KOPT-K1 (cell line): ENCODE measurements at regions not wholly inside any gene's neighbourhood (a gene's known extent, or its start where the extent isn't known, plus 50 kb on each side); places are given as distances from the start of the nearest gene placed in this dataset.

Experiments
- H3K27ac ChIP-seq: fragments of 200-600 bp; sonication (generic); 2 replicates; pipeline ENCODE4 v1.5.1; 2016; ENCODE audit warnings: antibody characterized with exemption, mild to moderate bottlenecking, low read depth, low read length; ENCODE audit not compliant: poor library complexity, severe bottlenecking
- H3K36me3 ChIP-seq: fragments of 200-600 bp; sonication (generic); 2 replicates; pipeline ENCODE4 v1.5.1; 2017; ENCODE audit warnings: antibody characterized with exemption, mild to moderate bottlenecking, low read length, moderate library complexity; ENCODE audit not compliant: insufficient read depth
- H3K9me3 ChIP-seq: fragments of 200-600 bp; sonication (generic); 2 replicates; pipeline ENCODE4 v1.5.1; 2017; ENCODE audit warnings: antibody characterized with exemption, low read length, mild to moderate bottlenecking; ENCODE audit not compliant: insufficient read depth, poor library complexity, severe bottlenecking

- no peaks in the 10 kb centered on the region for H3K36me3 ChIP-seq
- H3K9me3 ChIP-seq, result no peaks in the 10 kb centered on the region
- no peak overlapping the region for H3K27ac ChIP-seq
Measured at GRCh38 chr9:107940616-107941595, 451.3 kb upstream of the KLF4 start.

GRCh38 chr9:107938801-107939386 lies 449.3 kb upstream of the KLF4 start:
- no peaks in the 10 kb centered on the region for H3K9me3 ChIP-seq
- H3K36me3 ChIP-seq, result no peaks in the 10 kb centered on the region
- no peak overlapping the region for H3K27ac ChIP-seq

GRCh38 chr9:107935931-107936330 lies 446.4 kb upstream of the KLF4 start:
- Histone ChIP-seq H3K9me3 (no peaks in the 10 kb centered on the region), H3K27ac (no peak overlapping the region), H3K36me3 (no peaks in the 10 kb centered on the region)

- Histone ChIP-seq H3K9me3 (no peaks in the 10 kb centered on the region), H3K27ac (no peak overlapping the region), H3K36me3 (no peaks in the 10 kb centered on the region)
Measured at GRCh38 chr9:107933516-107933915, 443.9 kb upstream of the KLF4 start.

- H3K9me3 ChIP-seq, result no peaks in the 10 kb centered on the region
- H3K36me3 ChIP-seq, result no peaks in the 10 kb centered on the region
- H3K27ac ChIP-seq, result no peak overlapping the region
Measured at GRCh38 chr9:107933097-107933496, 443.5 kb upstream of the KLF4 start.

GRCh38 chr9:107932601-107933000 lies 443.0 kb upstream of the KLF4 start:
- H3K9me3 ChIP-seq, result no peaks in the 10 kb centered on the region
- no peaks in the 10 kb centered on the region for H3K36me3 ChIP-seq

GRCh38 chr9:107932046-107932445 lies 442.5 kb upstream of the KLF4 start:
- H3K9me3 ChIP-seq, result no peaks in the 10 kb centered on the region
- H3K36me3 ChIP-seq, result no peaks in the 10 kb centered on the region
- no peak overlapping the region for H3K27ac ChIP-seq

More at GRCh38 chr9:107932601-107933000, 443.0 kb upstream of the KLF4 start:
- no peak overlapping the region for H3K27ac ChIP-seq

GRCh38 chr9:107931071-107931715 lies 441.6 kb upstream of the KLF4 start:
- Histone ChIP-seq H3K27ac (no peak overlapping the region), H3K9me3 (no peaks in the 10 kb centered on the region), H3K36me3 (no peaks in the 10 kb centered on the region)

- H3K9me3 ChIP-seq, result no peaks in the 10 kb centered on the region
- no peak overlapping the region for H3K27ac ChIP-seq
- no peaks in the 10 kb centered on the region for H3K36me3 ChIP-seq
Measured at GRCh38 chr9:107929443-107929842, 439.9 kb upstream of the KLF4 start.

- Histone ChIP-seq H3K36me3 (no peaks in the 10 kb centered on the region), H3K27ac (no peak overlapping the region), H3K9me3 (no peaks in the 10 kb centered on the region)
Measured at GRCh38 chr9:107928701-107929371, 439.3 kb upstream of the KLF4 start.

GRCh38 chr9:107927276-107927675 lies 437.7 kb upstream of the KLF4 start:
- Histone ChIP-seq H3K36me3 (no peaks in the 10 kb centered on the region), H3K27ac (no peak overlapping the region), H3K9me3 (no peaks in the 10 kb centered on the region)

- H3K36me3 ChIP-seq, result no peaks in the 10 kb centered on the region
- H3K9me3 ChIP-seq, result no peaks in the 10 kb centered on the region
- no peak overlapping the region for H3K27ac ChIP-seq
Measured at GRCh38 chr9:107925749-107926297, 436.3 kb upstream of the KLF4 start.

- Histone ChIP-seq H3K27ac (no peak overlapping the region), H3K9me3 (no peaks in the 10 kb centered on the region), H3K36me3 (no peaks in the 10 kb centered on the region)
Measured at GRCh38 chr9:107922260-107922659, 432.7 kb upstream of the KLF4 start.

- Histone ChIP-seq H3K27ac (no peak overlapping the region), H3K9me3 (no peaks in the 10 kb centered on the region), H3K36me3 (no peaks in the 10 kb centered on the region)
Measured at GRCh38 chr9:107919263-107919662, 429.7 kb upstream of the KLF4 start.

GRCh38 chr9:107918749-107919148 lies 429.2 kb upstream of the KLF4 start:
- H3K27ac ChIP-seq, result no peak overlapping the region

More at GRCh38 chr9:107918749-107919148, 429.2 kb upstream of the KLF4 start:
- Histone ChIP-seq H3K9me3 (no peaks in the 10 kb centered on the region), H3K36me3 (no peaks in the 10 kb centered on the region)
